ENCODE measurements at regions not wholly inside any gene's neighbourhood (a gene's known extent, or its start where the extent isn't known, plus 50 kb on each side); places are given as distances from the start of the nearest gene placed in this dataset.
"Not testable (repeated sequence)": the region's sequence is repeated elsewhere in the genome, so short reads cannot be mapped to it uniquely, and the experiment has no call there.

GRCh38 chr2:39991298-39991697 lies 212.2 kb upstream of the THUMPD2 start:
- peak; percentile 16 for DNase-seq (ENCODE audit: low read depth)
- in situ Hi-C loops (cut with HindIII; ENCODE audit: low sequenced_read_pairs): no loop called here

GRCh38 chr2:39990335-39990900 lies 211.4 kb upstream of the THUMPD2 start:
- in situ Hi-C loops (cut with HindIII; ENCODE audit: low sequenced_read_pairs): no loop called here
- TF ChIP-seq CTCF (IDR thresholded peaks at IDR 0.05; ENCODE audit: low read depth, low read length, missing control alignments): no peak
- DNase-seq (ENCODE audit: low read depth): no peak
- no peak overlapping the region for H3K4me3 ChIP-seq (ENCODE audit: low read depth, low read length)

More at GRCh38 chr2:39991298-39991697, 212.2 kb upstream of the THUMPD2 start:
- H3K4me3 ChIP-seq (ENCODE audit: low read depth, low read length): no peak overlapping the region
- no peak for TF ChIP-seq CTCF (IDR thresholded peaks at IDR 0.05; ENCODE audit: low read depth, low read length, missing control alignments)

DNA sequence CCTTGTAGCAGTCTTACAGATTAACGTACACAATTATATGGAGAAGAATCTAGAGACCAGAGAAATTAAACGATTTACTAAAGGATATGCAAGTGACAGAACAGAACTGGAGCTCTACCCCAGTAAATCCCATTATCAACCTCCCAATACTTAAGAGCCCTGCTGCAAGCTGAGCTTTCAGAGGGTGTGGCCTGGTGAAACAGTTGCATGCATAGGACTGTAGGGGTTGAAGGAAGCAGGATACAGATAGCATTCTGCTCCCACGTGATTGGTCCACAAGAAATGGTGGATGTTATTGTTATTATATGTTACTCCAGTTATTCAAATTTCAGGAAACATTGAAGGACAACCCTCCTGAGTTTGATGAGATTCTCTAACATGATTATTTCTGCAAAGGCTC lies 210.8 kb upstream of the THUMPD2 start:
- in situ Hi-C loops (cut with HindIII; ENCODE audit: low sequenced_read_pairs): no loop called here
- no peak for TF ChIP-seq CTCF (IDR thresholded peaks at IDR 0.05; ENCODE audit: low read depth, low read length, missing control alignments)
- H3K4me3 ChIP-seq (ENCODE audit: low read depth, low read length): no peak overlapping the region
- no peak for DNase-seq (ENCODE audit: low read depth)

DNA sequence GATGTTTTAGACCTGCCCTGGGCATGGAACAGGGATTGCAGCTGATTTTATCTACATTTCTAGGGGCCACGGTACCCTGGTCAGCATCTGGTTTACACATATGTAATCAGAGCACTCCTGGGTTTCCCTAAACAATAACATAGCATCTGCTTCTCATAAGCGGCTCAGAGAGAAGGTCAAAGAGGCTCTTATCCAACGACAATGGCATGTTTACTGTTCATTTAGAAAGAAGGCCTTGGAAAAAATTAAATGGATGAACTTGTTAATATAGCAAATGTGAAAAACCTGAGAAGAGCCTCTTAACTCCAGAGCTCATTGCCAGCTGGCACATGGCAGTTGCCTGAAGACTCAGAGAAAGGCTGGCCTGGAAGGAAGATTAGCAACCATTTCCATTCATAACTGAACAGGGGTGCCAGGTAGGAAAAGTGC lies 202.8 kb upstream of the THUMPD2 start:
- in situ Hi-C loops (cut with HindIII; ENCODE audit: low sequenced_read_pairs): no loop called here
- no peak overlapping the region for H3K4me3 ChIP-seq (ENCODE audit: low read depth, low read length)
- TF ChIP-seq CTCF (IDR thresholded peaks at IDR 0.05; ENCODE audit: low read depth, low read length, missing control alignments): no peak
- DNase-seq (ENCODE audit: low read depth): no peak

- H3K4me3 ChIP-seq (ENCODE audit: low read depth, low read length): no peak overlapping the region
- in situ Hi-C loops (cut with HindIII; ENCODE audit: low sequenced_read_pairs): no loop called here
- DNase-seq (ENCODE audit: low read depth): no peak
- no peak for TF ChIP-seq CTCF (IDR thresholded peaks at IDR 0.05; ENCODE audit: low read depth, low read length, missing control alignments)
Measured at GRCh38 chr2:39975476-39976020, 196.5 kb upstream of the THUMPD2 start.

DNA sequence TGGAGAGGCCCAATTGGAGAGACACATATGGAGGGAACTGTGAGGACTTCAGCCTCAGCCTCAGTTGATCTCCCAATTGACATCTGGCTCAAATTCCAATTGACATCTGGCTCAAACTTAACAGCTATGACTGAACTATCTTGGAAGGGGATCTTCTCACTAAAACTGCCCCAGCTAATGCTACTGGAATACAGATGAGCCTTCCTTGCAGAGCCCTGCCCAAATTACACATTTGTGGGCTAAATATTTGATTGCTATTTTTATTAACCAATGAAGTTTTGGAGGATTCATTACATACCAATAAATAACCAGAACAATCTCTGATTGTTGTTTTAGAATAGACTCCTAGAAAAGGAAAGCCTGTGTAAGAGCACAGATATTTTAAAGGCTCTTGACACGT lies 189.0 kb upstream of the THUMPD2 start:
- in situ Hi-C loops (cut with HindIII; ENCODE audit: low sequenced_read_pairs): no loop called here
- TF ChIP-seq CTCF (IDR thresholded peaks at IDR 0.05; ENCODE audit: low read depth, low read length, missing control alignments): no peak
- no peak for DNase-seq (ENCODE audit: low read depth)
- H3K4me3 ChIP-seq (ENCODE audit: low read depth, low read length): no peak overlapping the region

DNA sequence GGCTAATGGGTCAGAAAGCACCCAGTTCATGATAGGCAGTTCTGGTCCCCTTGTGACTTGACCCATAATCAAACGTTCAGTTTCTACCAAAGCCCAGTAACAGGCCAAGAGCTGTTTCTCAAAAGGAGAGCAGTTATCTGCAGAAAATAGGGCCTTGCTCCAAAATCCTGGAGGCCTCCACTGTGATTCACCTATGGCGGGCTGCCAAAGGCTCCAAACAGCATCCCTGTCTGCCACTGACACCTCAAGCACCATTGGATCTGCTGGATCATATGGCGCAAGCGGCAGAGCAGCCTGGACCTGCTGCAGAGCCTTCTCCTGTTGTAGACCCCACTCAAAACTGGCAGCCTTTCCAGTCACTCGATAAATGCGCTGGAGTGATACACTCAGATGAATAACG lies 181.6 kb upstream of the THUMPD2 start:
- in situ Hi-C loops (cut with HindIII; ENCODE audit: low sequenced_read_pairs); DNase-seq (ENCODE audit: low read depth); H3K4me3 ChIP-seq (ENCODE audit: low read depth, low read length): not testable (repeated sequence)
